HG03108 (cell line): ENCODE measurements at regions not wholly inside any gene's neighbourhood (a gene's known extent, or its start where the extent isn't known, plus 50 kb on each side); places are given as distances from the start of the nearest gene placed in this dataset.

ENCODE experiments used
- ATAC-seq: cut with Tn5 transposase; IDR thresholded peaks from one replicate; pipeline ENCODE4 v1.9.1; 2021; ENCODE audit warnings: moderate library complexity; ENCODE audit not compliant: unreplicated experiment

DNA sequence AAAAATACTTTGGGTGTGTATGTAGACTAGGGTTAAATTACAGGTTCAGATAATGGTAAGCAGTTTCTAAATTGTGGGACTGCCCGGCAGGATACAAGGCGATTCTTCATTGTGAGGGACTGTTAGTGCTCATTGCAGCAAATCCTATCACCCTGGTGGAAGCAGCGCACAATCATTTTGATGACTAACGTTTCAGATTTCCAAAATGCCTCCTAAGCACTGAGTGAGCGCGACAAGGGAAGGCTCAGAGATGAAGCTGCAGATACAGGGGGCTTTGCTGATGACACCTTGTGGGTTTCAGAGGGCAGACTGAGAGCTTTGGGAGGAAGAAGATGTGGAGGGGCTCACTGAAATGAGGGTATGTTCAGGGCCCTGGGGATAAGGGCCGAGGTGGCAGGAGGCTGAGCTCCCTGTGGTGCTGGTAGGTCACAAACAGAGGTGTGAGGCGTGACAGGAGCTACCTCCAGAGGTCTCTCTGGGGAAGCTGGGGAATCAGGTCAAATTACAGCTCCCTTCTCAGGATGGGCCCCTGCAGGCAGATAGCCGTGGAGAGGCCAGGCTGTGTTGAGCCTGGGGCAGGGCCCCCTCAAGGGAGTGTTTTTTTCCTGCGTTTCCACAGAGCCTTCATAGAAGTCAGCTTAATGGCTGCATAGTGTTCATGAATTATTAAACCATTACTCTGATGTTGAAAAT, 84.5 kb upstream of the FYN start:
- no peak for ATAC-seq

DNA sequence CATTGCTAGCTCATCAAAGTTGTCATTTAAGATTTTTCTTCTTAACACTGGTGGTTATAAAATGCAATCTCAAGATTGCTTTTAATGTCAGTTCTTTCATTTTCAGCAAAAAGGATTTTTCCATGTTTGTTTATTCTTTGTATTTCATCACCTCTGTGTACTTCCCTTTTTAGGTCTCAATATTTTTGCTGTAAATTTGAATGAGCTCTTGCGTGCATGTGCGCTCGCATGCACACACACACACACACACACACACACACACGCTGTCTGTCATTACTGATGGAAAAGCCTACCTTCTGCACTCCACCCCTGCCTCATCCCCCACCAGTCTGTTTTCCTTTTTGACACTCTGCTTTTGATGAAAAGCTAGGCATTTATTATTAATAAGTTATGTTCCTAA, 85.3 kb upstream of the FYN start:
- ATAC-seq: no peak

DNA sequence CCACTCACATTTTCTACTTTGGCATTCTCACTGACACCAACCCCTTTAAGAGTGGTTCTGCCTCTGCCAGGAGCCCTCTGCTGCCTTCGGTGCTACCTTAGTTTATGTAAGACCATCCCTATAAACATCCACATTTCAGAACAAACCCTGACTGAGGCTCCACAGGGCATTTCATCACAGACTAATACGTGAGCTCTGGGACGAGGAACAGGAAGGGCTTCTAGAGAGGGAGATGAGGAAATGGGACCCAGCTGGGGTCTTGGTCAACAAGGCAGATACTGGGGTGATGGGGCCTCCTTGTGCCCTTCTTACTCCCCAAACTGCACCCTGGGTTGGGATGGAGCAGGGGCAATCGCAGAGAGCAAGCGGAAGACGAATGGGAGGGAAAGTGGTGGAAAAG, 86.5 kb upstream of the FYN start:
- no peak for ATAC-seq

DNA sequence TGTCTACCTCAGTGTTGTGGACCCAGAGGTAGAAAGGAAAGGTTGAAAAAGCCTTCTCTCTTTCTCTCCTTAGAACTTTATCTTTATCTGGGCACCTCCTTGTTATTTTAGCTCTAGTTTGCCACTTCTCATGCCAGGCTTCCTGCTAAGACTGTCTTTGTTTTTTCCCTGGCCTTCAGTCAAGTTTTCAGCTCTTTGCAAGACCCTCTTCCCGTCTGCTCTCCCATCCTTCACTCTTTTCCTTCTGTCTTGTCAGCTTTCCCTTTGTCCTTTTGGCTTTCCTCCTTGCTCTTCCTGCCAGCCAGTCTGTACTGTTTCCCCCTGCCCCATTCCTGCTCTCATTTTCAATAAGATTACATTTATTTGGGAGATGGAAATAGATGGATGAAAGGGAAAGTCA, 86.8 kb upstream of the CCN6 start:
- ATAC-seq: no peak

DNA sequence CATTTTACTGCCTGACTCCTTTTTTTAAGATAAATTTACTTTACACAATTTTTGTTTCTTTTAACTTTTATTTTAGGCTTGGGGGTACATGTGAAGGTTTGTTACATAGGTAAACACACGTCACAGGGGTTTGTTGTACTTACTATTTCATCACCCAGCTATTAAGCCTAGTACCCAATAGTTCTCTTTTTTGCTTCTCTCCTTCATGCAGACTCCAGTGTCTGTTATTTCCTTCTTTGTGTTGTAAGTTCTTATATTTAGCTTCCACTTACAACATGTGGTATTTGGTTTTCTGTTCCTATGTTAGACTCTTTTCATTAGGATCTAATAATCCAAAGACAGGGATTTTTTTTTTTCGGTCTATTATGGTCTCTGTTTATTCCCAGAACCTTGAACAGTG, 83.5 kb upstream of the CCN6 start:
- no peak for ATAC-seq

DNA sequence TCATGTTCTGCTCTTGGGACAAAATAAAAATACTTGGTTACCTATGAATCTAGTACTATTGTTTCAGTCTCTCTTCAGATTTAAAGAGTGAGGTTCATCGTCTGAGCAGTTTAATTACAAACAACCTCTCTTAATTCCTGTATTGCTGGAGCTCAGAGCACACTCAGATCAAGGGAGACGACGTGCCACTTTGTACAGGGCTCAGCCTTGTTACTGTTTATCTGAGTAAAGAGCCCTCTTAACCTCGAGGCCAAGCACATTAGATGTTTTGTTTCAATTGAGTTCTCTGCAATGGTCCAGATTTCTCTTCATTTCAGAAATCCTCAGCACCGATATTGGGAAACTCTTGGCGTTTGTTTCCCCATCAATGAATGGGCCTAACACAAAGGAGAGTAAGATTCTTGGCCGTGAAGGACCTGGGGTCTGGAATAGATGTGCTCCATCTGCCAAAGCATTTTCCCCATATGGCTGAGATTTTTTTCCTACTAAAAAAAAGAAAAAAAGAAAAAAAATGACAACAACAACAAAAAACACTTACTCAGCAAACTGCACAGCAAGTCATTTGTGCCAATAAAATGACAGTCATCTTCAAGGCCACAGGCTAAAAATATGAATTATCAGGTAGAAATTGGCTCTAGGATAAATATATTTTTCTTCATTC, 82.6 kb upstream of the CCN6 start:
- no peak for ATAC-seq

DNA sequence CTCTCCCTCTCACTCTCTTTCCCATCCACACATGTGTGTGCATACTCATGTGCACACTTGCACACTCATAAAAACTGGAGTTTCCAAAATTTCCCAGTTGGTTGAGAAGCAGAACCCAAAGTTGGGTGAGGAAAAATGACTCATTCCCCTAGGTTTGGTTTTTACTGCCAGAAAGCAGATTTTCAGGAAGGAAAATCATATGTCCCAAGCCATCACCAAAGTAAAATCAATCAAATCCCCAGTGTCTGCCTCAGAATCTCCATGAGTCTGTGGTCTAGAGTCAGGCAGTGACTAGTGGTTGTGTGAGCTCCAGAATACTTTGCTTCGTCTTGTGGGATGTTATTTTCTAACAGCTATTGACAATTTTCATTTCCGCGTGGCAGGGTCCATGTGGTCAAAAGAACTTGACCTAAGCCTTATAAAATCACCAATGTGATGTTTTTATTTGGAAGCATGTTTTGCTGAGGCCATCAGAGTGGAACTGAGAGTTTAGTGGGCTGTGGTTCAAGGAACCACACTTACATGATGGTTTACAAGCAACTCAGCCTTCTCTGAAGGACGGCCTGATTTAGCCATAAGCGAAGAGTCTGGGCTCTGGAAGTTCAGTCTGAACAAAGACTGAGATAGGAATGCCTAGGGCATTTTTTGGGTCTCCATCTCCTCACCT, 81.9 kb upstream of the CCN6 start:
- no peak for ATAC-seq

DNA sequence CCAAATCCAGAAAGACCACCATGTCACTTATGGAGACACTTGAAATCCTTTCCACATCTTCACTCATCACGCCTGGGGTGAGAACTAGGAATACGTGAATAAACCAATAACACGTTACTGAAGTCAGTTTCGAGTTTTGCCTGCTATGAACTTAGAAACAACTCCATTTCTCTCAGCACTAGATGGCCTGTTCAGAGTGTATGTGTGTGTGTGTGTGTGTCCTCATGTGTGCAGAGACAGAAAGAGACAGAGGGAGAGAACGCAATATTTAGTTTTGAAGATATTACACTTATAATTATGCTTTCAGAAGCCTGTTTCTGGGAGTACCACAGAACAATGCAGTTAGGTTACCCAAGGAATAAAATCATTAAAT, 81.2 kb upstream of the CCN6 start:
- ATAC-seq: no peak

DNA sequence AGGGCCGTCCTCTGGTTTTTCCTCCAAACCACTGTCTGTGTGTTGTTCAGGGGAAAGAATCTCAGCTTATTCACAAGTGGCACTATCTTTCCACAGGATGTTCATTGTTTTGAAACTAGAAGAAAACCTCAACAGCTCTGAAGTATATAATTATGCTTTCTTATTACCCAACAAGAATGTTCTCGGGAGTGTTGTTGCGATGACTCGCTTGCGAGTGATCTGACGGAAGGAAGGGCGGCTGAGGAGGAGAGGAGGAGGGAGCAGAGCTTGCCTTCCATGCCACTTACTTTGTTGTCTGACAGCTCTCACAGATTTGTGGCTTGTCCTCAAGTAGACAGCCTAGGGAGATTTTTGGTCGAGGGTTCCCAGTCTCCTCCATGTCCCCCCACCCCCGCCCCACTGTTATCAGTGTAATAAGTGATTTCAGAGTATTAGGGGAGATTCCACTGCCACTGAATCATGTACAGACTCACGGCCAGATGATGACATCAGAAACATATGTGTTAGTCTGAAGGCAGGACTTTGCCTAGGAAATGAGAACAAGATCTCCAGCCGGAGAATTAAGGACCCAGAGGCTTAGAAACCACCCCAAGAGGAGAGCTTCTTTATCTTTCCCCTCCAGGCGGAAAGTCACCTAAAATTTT, 80.7 kb upstream of the CCN6 start:
- ATAC-seq: no peak

DNA sequence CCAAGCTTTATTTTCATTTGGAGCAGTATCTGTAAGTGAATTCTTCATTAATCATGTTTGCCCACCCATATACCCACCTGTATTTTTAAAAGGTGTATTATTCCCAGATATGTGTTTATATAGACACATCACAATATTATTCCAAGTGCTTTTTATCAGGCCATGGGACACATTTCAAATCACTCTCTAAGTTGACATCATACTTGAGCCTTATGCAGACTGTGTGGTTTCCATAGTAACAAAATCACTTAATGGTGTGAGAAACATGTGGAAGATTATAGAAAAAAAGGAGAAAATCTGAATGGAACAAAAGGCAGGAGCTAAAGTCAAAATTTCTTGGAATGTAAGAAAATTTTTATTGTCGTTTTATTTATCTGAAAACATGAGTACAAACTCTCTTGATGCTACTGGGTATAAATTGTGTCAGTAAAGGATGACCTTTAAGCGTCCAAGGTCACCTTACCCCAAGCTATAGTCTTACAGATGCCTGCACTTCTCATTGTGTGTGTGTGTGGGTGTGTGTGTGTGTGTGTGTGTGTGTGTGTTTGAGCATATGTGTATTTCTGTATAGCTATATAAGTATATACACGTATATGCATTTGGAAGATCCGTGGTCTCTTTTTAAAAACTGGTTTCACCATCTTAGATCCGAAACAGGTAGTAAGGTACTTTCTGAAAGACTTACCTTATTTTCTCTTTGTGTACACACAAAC, 79.8 kb upstream of the CCN6 start:
- no peak for ATAC-seq

DNA sequence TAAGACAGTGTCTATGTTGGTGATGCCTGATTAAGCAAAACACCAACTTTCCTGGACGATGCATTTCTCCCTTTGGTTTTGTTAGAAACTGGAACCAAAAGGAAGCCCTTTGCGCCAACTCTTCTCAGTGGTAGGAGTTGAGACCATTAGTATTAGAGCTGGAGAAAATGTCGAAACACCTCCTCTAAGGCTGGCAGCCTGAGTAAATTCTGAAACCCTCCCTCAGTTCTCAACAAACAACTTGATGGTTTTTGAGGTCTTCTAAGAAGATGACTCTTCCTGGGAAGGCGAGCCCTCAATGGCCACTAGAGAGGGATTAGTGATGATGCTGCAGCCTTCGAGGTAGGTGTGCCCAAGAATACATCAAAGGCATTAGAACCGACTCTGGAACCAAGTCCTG, 78.4 kb upstream of the CCN6 start:
- ATAC-seq: no peak

DNA sequence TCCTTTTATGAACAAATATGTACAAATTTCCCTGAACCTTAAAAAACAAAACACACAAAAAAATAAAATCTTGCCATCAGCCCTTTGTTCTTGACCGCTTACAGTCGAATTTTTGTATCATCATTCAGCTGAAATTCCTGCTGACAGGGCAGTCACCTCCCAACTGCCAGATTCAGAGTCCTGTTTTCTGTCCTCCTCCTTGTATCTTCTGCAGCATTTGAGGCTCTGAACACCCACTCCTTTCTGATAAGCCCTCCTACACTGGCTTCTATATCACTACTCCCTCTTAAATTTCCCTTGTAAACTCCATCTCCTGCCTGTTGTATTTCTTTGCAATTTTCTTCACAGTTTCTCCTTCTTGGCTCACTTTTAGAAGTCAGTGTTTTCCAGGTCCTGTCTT, 77.8 kb upstream of the CCN6 start:
- ATAC-seq: no peak

DNA sequence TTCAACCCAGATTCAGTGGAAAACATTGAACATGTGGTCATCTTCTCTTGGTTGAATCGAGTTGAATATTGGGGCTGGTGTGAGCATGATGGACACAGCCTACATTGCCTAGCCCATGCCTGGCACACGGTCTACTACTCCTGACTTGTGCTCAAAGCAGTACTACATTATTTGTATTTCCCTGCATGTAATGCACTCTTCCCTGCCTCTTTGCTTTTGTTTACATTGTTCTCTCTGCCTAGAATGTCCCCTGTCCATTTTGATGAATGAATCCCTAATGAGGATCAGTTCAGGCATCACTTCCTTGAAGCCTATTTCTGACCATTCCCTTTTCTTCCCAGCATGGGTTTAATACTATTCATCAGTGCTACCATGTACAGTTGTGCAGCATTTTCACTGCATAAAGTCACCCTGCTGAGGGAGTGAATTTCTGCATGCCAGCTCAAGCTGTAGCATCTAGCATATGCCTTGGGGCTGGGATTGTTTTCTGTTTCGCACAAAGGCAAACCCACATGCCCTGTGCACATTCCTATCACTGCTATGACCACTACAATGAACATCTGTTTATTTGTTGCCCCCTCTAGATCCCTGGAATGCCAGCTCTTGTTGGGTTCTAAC, 75.3 kb upstream of the CCN6 start:
- no peak for ATAC-seq

DNA sequence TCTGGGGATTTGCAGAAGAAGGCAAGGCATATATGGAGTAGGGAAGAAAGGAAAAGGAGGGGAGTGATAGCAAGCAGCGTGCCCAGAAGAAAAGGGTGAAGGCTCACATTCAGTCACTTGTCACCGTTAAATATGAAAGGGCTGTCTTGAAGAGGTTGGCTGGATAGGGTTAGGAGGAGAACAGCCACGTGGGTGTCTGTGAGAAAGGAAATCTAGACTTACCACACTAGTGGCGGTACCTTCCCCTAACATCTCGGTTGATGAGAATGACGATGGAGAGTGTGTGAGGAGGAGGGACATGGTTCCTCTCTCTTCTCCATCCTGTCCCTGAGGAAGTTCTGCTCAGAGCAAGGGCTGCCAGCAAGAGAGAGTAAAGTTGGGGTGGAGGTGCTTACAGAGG, 74.3 kb upstream of the CCN6 start:
- ATAC-seq: no peak

DNA sequence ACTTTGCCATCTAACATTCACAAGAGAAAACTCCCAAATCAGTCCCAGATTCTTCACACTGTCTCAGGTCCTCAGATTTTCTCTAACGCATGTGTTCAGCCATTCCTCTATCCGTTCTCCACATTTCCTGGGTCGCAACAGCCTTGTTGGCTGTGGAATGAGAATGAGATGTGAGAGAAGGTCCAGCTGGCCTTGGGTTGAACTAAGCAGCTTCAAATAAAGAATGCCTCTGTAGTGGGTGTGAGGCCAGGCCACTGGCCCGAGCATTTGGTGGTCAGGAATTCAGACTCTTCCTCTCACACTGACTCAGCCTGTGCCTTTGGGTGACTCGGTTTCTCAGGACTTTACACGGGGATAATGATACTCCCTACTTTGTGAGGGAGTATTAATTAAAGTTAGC, 73.8 kb upstream of the CCN6 start:
- ATAC-seq: no peak

DNA sequence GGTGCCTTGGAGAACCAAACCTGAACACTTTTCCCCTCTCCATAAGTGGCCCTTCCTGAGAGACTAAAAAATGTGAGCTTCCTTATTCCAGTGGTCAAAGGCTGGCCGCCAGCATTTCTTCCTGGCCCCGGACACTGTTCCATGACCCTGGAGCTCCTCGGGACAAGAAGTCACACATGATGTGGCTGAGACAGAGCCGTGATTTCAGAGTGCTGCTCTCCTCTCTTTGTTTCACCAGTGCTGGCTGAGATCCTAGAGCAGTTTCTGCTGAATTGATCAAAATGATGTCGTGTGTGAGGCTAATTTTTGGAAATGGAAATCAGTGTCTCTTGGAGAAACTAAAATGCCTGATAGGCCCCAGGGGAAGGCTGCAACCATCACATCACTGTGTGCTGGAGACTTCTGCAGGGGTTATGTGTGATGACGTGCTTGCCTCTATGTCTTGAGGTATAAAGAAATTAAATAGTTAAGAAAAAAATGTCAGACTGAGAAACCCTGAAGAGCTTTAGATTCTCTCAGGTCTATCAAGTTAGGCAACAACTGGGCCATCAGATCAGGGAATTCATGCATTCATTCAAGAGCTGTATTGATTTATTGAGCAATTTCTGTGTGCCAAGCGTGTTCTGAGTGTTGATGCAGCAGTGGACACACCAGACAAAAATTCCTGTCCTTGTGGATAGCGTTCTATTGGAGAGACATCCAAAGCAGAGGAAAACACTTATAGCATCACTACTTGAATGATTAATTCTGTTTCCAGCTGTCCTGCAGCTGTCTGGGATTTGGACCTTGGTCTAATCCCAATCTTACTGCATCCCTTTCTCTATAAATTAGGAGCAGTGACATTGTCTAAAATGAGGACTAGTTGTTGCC, 72.7 kb upstream of the CCN6 start:
- no peak for ATAC-seq

DNA sequence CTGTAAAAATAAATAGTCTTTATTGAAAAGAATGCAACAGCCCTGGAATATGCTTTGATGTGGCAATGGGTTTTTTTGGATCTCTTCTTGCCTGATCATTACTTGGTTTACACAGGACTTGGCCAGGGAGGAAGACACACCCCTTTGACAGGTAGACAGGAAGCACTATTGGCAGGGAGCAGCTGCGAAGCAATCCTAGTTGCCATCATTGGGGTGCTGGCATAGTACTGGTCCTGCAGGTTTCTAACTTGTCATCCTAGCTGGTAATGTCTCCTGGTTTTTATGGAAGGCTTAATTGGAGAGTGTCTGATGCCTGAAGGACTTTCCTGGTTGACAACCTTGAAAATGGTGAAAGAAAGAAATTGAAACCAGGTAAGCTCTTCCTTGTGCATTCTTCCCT, 71.2 kb upstream of the CCN6 start:
- no peak for ATAC-seq

DNA sequence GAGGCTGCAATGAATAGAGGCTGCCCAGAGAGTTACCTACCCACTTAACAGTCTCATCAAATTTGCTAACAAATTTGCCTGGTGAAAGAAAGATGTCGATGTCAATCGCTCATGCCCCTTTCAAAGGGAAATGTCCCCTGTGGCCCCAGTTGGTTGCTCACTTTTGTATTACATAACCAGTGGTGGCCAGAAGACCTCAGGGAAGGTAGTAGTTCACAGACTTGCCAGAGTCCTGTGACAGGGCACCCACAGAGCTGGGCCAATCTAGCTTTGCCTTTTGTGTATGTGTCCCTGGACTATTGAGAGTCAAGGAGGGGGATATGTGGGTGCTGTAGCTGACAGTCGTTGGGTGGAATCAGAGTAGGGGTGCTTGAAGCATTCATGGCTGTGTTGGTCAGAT, 70.7 kb upstream of the CCN6 start:
- no peak for ATAC-seq

DNA sequence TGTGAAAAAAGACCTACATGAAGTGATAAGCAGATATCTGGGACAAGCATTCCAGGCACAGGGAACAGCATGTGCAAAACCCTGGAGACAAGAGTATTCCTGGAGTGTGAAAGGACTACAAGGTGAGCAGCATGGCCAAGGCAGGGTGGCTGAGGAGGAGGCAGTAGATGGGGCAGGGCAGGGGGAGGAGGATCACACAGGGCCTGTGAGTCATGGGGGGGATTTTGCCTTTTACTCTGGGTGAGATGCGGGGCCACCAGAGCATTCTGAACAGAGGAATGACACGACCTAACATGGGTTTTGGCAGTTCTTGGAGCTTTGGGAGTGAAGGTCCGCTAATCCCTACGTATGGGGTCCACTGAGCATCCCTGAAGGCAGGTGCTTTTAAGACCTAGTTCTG, 69.8 kb upstream of the CCN6 start:
- ATAC-seq: no peak
